Neural progenitor cell (in vitro differentiated cells): ENCODE measurements at regions not wholly inside any gene's neighbourhood (a gene's known extent, or its start where the extent isn't known, plus 50 kb on each side); places are given as distances from the start of the nearest gene placed in this dataset.

Source experiments
- CTCF ChIP-seq: fragments of 200-600 bp; sonication (generic); IDR thresholded peaks from 2 replicates; pipeline ENCODE4 v1.5.1; 2017; ENCODE audit warnings: antibody characterized with exemption, mild to moderate bottlenecking
- EZH2 ChIP-seq: fragments of 200-600 bp; sonication (generic); IDR thresholded peaks from 2 replicates; pipeline ENCODE4 v1.6.1; 2017; ENCODE audit warnings: antibody characterized with exemption, mild to moderate bottlenecking, moderate library complexity

- TF ChIP-seq CTCF = no peak
- no peak for TF ChIP-seq EZH2
These were observed 124.9 kb upstream of the MAFB start for GRCh38 chr20:40813708-40814630.
